ENCODE measurements at regions not wholly inside any gene's neighbourhood (a gene's known extent, or its start where the extent isn't known, plus 50 kb on each side); places are given as distances from the start of the nearest gene placed in this dataset.

DNA sequence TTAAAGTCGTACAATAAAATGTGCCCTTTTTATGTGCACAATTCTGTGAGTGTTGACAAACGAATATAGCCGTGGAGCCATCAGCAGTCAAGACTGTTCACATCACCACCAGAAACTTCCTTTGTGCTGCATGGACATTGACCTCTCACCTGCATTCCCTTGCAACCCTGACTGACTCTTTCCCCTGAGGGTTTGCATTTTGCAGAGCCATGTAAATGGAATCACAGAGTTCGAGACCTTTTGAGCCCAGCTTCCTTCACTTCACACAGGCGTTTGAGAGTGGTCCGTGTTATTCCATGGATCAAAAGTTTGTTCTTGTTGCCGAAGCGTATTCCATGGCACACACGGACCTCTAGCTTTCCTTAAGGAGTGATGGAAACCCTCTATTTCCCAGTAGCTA, 328.2 kb downstream of the DRD1 start:
- 67 to 76% (median 72%) methylated on average over 9 of the region's 9 CpGs for WGBS, 4 donors
- DNase-seq: no peak
- TF ChIP-seq CTCF (IDR thresholded peaks at IDR 0.05) (no peak), POLR2A (IDR thresholded peaks at IDR 0.05) (no peak)
- peaks cover 0 to 9% (median 0%) of the 10 kb centered on the region in 9 donors for H3K27me3 ChIP-seq
- H3K4me1 ChIP-seq: no peaks in the 10 kb centered on the region
- H3K9me3 ChIP-seq: no peaks in the 10 kb centered on the region
- no peak overlapping the region for H3K4me3 ChIP-seq
- ATAC-seq: no peak
- intact Hi-C loops (cut with DNase I): no loop called here
- H3K36me3 ChIP-seq: no peaks in the 10 kb centered on the region
- no peak overlapping the region for H3K27ac ChIP-seq

GRCh38 chr5:175113947-175114346, 330.0 kb downstream of the DRD1 start:
- no peaks in the 10 kb centered on the region for H3K4me1 ChIP-seq
- ATAC-seq (no peak), DNase-seq (no peak)
- WGBS, 4 donors: 72 to 90% (median 84%) methylated on average over 1 to 2 of the region's 2 CpGs
- peaks cover 0 to 14% (median 6%) of the 10 kb centered on the region in 12 donors for H3K9me3 ChIP-seq
- H3K27me3 ChIP-seq: peaks cover 0 to 9% (median 0%) of the 10 kb centered on the region in 9 donors
- no peaks in the 10 kb centered on the region for H3K36me3 ChIP-seq
- no peak overlapping the region for H3K27ac ChIP-seq
- H3K4me3 ChIP-seq: no peak overlapping the region
- TF ChIP-seq CTCF (IDR thresholded peaks at IDR 0.05) (no peak), POLR2A (IDR thresholded peaks at IDR 0.05) (no peak)
- intact Hi-C loops (cut with DNase I): no loop called here

- Histone ChIP-seq H3K27ac (no peak overlapping the region), H3K4me1 (no peaks in the 10 kb centered on the region), H3K4me3 (no peak overlapping the region), H3K36me3 (no peaks in the 10 kb centered on the region), H3K9me3 (peaks cover 0 to 16% (median 6%) of the 10 kb centered on the region in 12 donors), H3K27me3 (peaks cover 0 to 4% (median 0%) of the 10 kb centered on the region in 9 donors)
- no peak for DNase-seq
- intact Hi-C loops (cut with DNase I): no loop called here
- no peak for TF ChIP-seq CTCF (IDR thresholded peaks at IDR 0.05)
- TF ChIP-seq POLR2A (IDR thresholded peaks at IDR 0.05): no peak
- ATAC-seq: no peak
- WGBS, 4 donors: 84 to 91% (median 87%) methylated on average over 4 of the region's 4 CpGs
Measured at GRCh38 chr5:175109058-175109755, 334.8 kb downstream of the DRD1 start.

GRCh38 chr5:175107865-175108264, 336.1 kb downstream of the DRD1 start:
- no peak for DNase-seq
- H3K36me3 ChIP-seq: no peaks in the 10 kb centered on the region
- no peak for ATAC-seq
- H3K4me3 ChIP-seq: no peak overlapping the region
- H3K27me3 ChIP-seq: peaks cover 0 to 4% (median 0%) of the 10 kb centered on the region in 9 donors
- no peak overlapping the region for H3K27ac ChIP-seq
- intact Hi-C loops (cut with DNase I): no loop called here
- peaks cover 0 to 16% (median 6%) of the 10 kb centered on the region in 12 donors for H3K9me3 ChIP-seq
- WGBS, 4 donors: 68 to 91% (median 77%) methylated on average over 5 of the region's 5 CpGs
- TF ChIP-seq CTCF (IDR thresholded peaks at IDR 0.05) (no peak), POLR2A (IDR thresholded peaks at IDR 0.05) (no peak)
- no peaks in the 10 kb centered on the region for H3K4me1 ChIP-seq

Measured in heart left ventricle (tissue), 16 donors.